D341Med (cell line): ENCODE measurements at regions not wholly inside any gene's neighbourhood (a gene's known extent, or its start where the extent isn't known, plus 50 kb on each side); places are given as distances from the start of the nearest gene placed in this dataset.

Experiments
- DNase-seq: peaks from one replicate; pipeline ENCODE4 v3.0.0; 2012; ENCODE audit warnings: low spot score

GRCh38 chr3:154764856-154765640 is 315.1 kb upstream of the MME start:
- no peak for DNase-seq

- DNase-seq = no peak
Measured at GRCh38 chr3:154762486-154762885, 317.6 kb upstream of the MME start.

GRCh38 chr3:154759966-154760365 is 320.2 kb upstream of the MME start:
- no peak for DNase-seq

GRCh38 chr3:154758109-154758868 is 321.8 kb upstream of the MME start:
- DNase-seq = no peak

GRCh38 chr3:154753101-154753500 is 323.1 kb upstream of the GPR149 start:
- DNase-seq = no peak

- DNase-seq = no peak
Measured at GRCh38 chr3:154749514-154749913, 319.5 kb upstream of the GPR149 start.

GRCh38 chr3:154745929-154746328 is 315.9 kb upstream of the GPR149 start:
- DNase-seq = peak; percentile 47

GRCh38 chr3:154745122-154745521 is 315.1 kb upstream of the GPR149 start:
- DNase-seq = no peak

GRCh38 chr3:154743418-154743817 is 313.4 kb upstream of the GPR149 start:
- no peak for DNase-seq

GRCh38 chr3:154734468-154734867 is 304.5 kb upstream of the GPR149 start:
- DNase-seq = no peak

- peak; percentile 38 for DNase-seq
Measured at GRCh38 chr3:154730186-154730585, 300.2 kb upstream of the GPR149 start.

GRCh38 chr3:154729741-154730140 is 299.8 kb upstream of the GPR149 start:
- DNase-seq = no peak

- no peak for DNase-seq
Measured at GRCh38 chr3:154728285-154728684, 298.3 kb upstream of the GPR149 start.

- no peak for DNase-seq
Measured at GRCh38 chr3:154720921-154721320, 290.9 kb upstream of the GPR149 start.

- no peak for DNase-seq
Measured at GRCh38 chr3:154718053-154718452, 288.1 kb upstream of the GPR149 start.

- DNase-seq = no peak
Measured at GRCh38 chr3:154716170-154716569, 286.2 kb upstream of the GPR149 start.

- DNase-seq = no peak
Measured at GRCh38 chr3:154708554-154708953, 278.6 kb upstream of the GPR149 start.

GRCh38 chr3:154701055-154701454 is 271.1 kb upstream of the GPR149 start:
- no peak for DNase-seq

GRCh38 chr3:154690413-154690812 is 260.4 kb upstream of the GPR149 start:
- no peak for DNase-seq

- no peak for DNase-seq
Measured at GRCh38 chr3:154684440-154684839, 254.4 kb upstream of the GPR149 start.

GRCh38 chr3:154684021-154684420 is 254.0 kb upstream of the GPR149 start:
- no peak for DNase-seq

GRCh38 chr3:154678041-154678654 is 248.2 kb upstream of the GPR149 start:
- no peak for DNase-seq

- DNase-seq = no peak
Measured at GRCh38 chr3:154668835-154669234, 238.8 kb upstream of the GPR149 start.
